Cardiac fibroblast (primary cell): ENCODE measurements at regions not wholly inside any gene's neighbourhood (a gene's known extent, or its start where the extent isn't known, plus 50 kb on each side); places are given as distances from the start of the nearest gene placed in this dataset.

Experiments used
- DNase-seq, 2 donors: peaks; one replicate each; pipeline versions ENCODE4 v3.0.0 to v3.0.0-alpha.2; 2010; ENCODE audit warnings: low read depth in 2 of 2
- H3K4me3 ChIP-seq, 2 donors: replicated peaks in 1 of 2; 1 replicate in 1 of 2; 2 replicates in 1 of 2; pipeline ENCODE4 v1.5.1; 2011; ENCODE audit warnings: low read depth in 2 of 2, low read length in 2 of 2, mild to moderate bottlenecking in 2 of 2, moderate library complexity in 1 of 2
- CTCF ChIP-seq: IDR thresholded peaks from one replicate; pipeline ENCODE4 v1.5.1; 2011; ENCODE audit warnings: low read depth, mild to moderate bottlenecking, low read length, inconsistent platforms

- no peak for TF ChIP-seq CTCF
- H3K4me3 ChIP-seq: no peak overlapping the region
- DNase-seq: no peak
Measured at GRCh38 chr2:136207030-136207623, 89.2 kb upstream of the CXCR4 start.

- no peak overlapping the region for H3K4me3 ChIP-seq
- no peak for TF ChIP-seq CTCF
- DNase-seq: no peak
Measured at GRCh38 chr2:136206613-136207012, 88.7 kb upstream of the CXCR4 start.

GRCh38 chr2:136205615-136206014 is 87.7 kb upstream of the CXCR4 start:
- H3K4me3 ChIP-seq: no peak overlapping the region
- no peak for TF ChIP-seq CTCF
- no peak for DNase-seq

- no peak for DNase-seq
- TF ChIP-seq CTCF: no peak
- no peak overlapping the region for H3K4me3 ChIP-seq
Measured at GRCh38 chr2:136204971-136205370, 87.0 kb upstream of the CXCR4 start.

- DNase-seq: no peak
- no peak overlapping the region for H3K4me3 ChIP-seq
- no peak for TF ChIP-seq CTCF
Measured at GRCh38 chr2:136195226-136195625, 77.3 kb upstream of the CXCR4 start.

- no peak overlapping the region for H3K4me3 ChIP-seq
- no peak for DNase-seq
- TF ChIP-seq CTCF: no peak
Measured at GRCh38 chr2:136191041-136191440, 73.1 kb upstream of the CXCR4 start.

GRCh38 chr2:136189221-136189782 is 71.4 kb upstream of the CXCR4 start:
- no peak overlapping the region for H3K4me3 ChIP-seq
- no peak for DNase-seq
- TF ChIP-seq CTCF: no peak
